Parathyroid adenoma (tissue), 2 donors: ENCODE measurements at regions not wholly inside any gene's neighbourhood (a gene's known extent, or its start where the extent isn't known, plus 50 kb on each side); places are given as distances from the start of the nearest gene placed in this dataset.

Experiments
- H2AFZ ChIP-seq: fragments of 300-600 bp; sonication (generic); one replicate; pipeline ENCODE4 v1.7.0; 2017; ENCODE audit warnings: antibody characterized with exemption, mild to moderate bottlenecking
- H3K27ac ChIP-seq: fragments of 300-600 bp; sonication (generic); one replicate; pipeline ENCODE4 v1.7.0; 2017
- H3K27me3 ChIP-seq: fragments of 300-600 bp; sonication (generic); one replicate; pipeline ENCODE4 v1.7.0; 2017; ENCODE audit warnings: low read length; ENCODE audit not compliant: control insufficient read depth, insufficient read depth
- H3K36me3 ChIP-seq: fragments of 300-600 bp; sonication (generic); one replicate; pipeline ENCODE4 v1.7.0; 2017; ENCODE audit warnings: low read length; ENCODE audit not compliant: control insufficient read depth, insufficient read depth
- H3K4me1 ChIP-seq: fragments of 300-600 bp; sonication (generic); one replicate; pipeline ENCODE4 v1.7.0; 2017; ENCODE audit warnings: control low read depth
- H3K4me2 ChIP-seq: fragments of 300-600 bp; sonication (generic); one replicate; pipeline ENCODE4 v1.7.0; 2017; ENCODE audit warnings: low read length
- H3K4me3 ChIP-seq: fragments of 300-600 bp; sonication (generic); one replicate; pipeline ENCODE4 v1.7.0; 2017; ENCODE audit warnings: low read depth, low read length
- H3K79me2 ChIP-seq: fragments of 300-600 bp; sonication (generic); one replicate; pipeline ENCODE4 v1.7.0; 2017; ENCODE audit warnings: control low read depth
- H3K9ac ChIP-seq: fragments of 300-600 bp; sonication (generic); one replicate; pipeline ENCODE4 v1.7.0; 2017; ENCODE audit warnings: mild to moderate bottlenecking
- H3K9me3 ChIP-seq: fragments of 300-600 bp; sonication (generic); one replicate; pipeline ENCODE4 v1.7.0; 2017; ENCODE audit warnings: low read length; ENCODE audit not compliant: control insufficient read depth
- TF ChIP-seq, protein P1 (sequence below): fragments of 300-600 bp; sonication (generic); IDR thresholded peaks from one replicate; pipeline ENCODE4 v1.7.0; 2017; ENCODE audit warnings: antibody characterized with exemption, mild to moderate bottlenecking
- donor health status: primary hyperparathyroidism.

- TF ChIP-seq, protein P1, sequence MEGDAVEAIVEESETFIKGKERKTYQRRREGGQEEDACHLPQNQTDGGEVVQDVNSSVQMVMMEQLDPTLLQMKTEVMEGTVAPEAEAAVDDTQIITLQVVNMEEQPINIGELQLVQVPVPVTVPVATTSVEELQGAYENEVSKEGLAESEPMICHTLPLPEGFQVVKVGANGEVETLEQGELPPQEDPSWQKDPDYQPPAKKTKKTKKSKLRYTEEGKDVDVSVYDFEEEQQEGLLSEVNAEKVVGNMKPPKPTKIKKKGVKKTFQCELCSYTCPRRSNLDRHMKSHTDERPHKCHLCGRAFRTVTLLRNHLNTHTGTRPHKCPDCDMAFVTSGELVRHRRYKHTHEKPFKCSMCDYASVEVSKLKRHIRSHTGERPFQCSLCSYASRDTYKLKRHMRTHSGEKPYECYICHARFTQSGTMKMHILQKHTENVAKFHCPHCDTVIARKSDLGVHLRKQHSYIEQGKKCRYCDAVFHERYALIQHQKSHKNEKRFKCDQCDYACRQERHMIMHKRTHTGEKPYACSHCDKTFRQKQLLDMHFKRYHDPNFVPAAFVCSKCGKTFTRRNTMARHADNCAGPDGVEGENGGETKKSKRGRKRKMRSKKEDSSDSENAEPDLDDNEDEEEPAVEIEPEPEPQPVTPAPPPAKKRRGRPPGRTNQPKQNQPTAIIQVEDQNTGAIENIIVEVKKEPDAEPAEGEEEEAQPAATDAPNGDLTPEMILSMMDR = no peak
- H3K4me3 ChIP-seq = no peak overlapping the region
- no peaks in the 10 kb centered on the region for H3K36me3 ChIP-seq
- H3K79me2 ChIP-seq = no peaks in the 10 kb centered on the region
- no peak overlapping the region for H2AFZ ChIP-seq
- H3K4me2 ChIP-seq = no peak overlapping the region
- no peaks in the 10 kb centered on the region for H3K4me1 ChIP-seq
- H3K9ac ChIP-seq = no peak overlapping the region
- no peaks in the 10 kb centered on the region for H3K27me3 ChIP-seq
- H3K9me3 ChIP-seq = no peaks in the 10 kb centered on the region
- no peak overlapping the region for H3K27ac ChIP-seq
Measured at GRCh38 chr4:123709336-123709735, 312.7 kb downstream of the SPRY1 start.

DNA sequence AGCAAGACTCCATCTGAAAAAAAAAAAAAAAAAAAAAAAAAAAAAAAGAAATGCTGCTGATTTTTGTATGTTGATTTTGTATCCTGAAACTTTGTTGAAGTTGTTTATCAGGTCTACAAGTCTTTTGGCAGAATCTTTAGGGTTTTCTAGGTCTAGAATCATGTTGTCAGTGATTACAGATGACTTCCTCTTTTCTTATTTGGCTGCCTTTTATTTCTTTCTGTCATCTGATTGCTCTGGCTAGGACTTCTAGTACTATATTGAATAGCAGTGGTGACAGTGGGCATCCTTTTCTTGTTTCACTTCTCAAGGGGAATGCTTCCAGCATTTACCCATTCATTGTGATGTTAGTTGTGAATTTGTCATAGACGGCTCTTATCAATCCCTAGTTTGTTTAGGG, 334.4 kb downstream of the SPRY1 start:
- Histone ChIP-seq H3K27ac (no peak overlapping the region), H3K4me2 (no peak overlapping the region), H2AFZ (no peak overlapping the region), H3K27me3 (no peaks in the 10 kb centered on the region), H3K9ac (no peak overlapping the region), H3K4me3 (no peak overlapping the region), H3K36me3 (no peaks in the 10 kb centered on the region), H3K79me2 (no peaks in the 10 kb centered on the region), H3K9me3 (no peaks in the 10 kb centered on the region), H3K4me1 (no peaks in the 10 kb centered on the region)
- TF ChIP-seq, protein P1 = no peak

DNA sequence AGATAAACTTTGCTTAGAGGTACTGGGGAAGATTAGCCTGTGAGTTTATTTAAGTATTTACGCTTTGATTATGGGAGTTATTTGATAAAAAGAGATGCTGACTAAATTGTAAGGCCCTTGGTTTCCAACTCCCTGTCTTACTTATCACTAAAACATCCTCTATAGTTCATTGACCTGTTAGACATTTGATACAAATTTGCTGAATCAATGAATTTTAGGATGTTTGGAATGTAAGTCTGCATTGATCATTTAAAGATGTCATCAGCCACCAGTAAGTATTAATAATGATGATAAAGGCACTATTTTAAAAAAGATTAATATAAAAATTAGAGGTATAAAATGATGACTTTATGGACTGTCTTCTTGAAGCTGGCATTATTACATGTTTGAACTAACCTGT, 340.6 kb downstream of the SPRY1 start:
- Histone ChIP-seq H2AFZ (no peak overlapping the region), H3K9ac (no peak overlapping the region), H3K4me3 (no peak overlapping the region), H3K9me3 (no peaks in the 10 kb centered on the region), H3K4me2 (no peak overlapping the region), H3K36me3 (no peaks in the 10 kb centered on the region), H3K79me2 (no peaks in the 10 kb centered on the region), H3K27ac (no peak overlapping the region), H3K4me1 (no peaks in the 10 kb centered on the region), H3K27me3 (no peaks in the 10 kb centered on the region)
- TF ChIP-seq, protein P1 = no peak

- Histone ChIP-seq H3K27me3 (no peaks in the 10 kb centered on the region), H3K9me3 (no peaks in the 10 kb centered on the region), H3K9ac (no peak overlapping the region), H3K4me2 (no peak overlapping the region), H3K4me1 (no peaks in the 10 kb centered on the region), H3K79me2 (no peaks in the 10 kb centered on the region), H3K27ac (no peak overlapping the region), H2AFZ (no peak overlapping the region), H3K36me3 (no peaks in the 10 kb centered on the region), H3K4me3 (no peak overlapping the region)
- TF ChIP-seq, protein P1 = no peak
Measured at GRCh38 chr4:123739806-123740205, 343.2 kb downstream of the SPRY1 start.

DNA sequence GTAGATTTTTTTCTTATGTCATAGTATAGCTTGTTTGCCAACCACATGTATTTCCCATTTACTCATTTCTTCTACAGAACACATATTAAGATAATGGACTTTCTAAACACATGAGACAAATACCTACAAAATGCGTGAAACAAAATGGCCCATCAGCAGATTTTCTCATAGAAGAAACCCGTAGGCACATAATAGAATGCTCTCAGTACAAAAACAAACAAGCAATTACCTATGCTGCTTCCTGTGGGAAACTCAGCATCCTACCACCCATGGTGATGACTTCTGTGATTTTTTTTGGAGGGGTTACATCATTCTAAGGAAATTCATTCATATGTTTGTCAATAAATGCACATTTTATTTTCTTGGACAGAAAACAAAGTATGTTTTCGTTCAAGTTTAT, 343.6 kb downstream of the SPRY1 start:
- H3K9me3 ChIP-seq = no peaks in the 10 kb centered on the region
- H3K27ac ChIP-seq = no peak overlapping the region
- no peaks in the 10 kb centered on the region for H3K36me3 ChIP-seq
- H3K4me3 ChIP-seq = no peak overlapping the region
- H3K79me2 ChIP-seq = no peaks in the 10 kb centered on the region
- no peaks in the 10 kb centered on the region for H3K4me1 ChIP-seq
- TF ChIP-seq, protein P1 = no peak
- no peak overlapping the region for H3K9ac ChIP-seq
- no peak overlapping the region for H2AFZ ChIP-seq
- H3K4me2 ChIP-seq = no peak overlapping the region
- H3K27me3 ChIP-seq = no peaks in the 10 kb centered on the region
